ENCODE measurements at regions not wholly inside any gene's neighbourhood (a gene's known extent, or its start where the extent isn't known, plus 50 kb on each side); places are given as distances from the start of the nearest gene placed in this dataset.

DNA sequence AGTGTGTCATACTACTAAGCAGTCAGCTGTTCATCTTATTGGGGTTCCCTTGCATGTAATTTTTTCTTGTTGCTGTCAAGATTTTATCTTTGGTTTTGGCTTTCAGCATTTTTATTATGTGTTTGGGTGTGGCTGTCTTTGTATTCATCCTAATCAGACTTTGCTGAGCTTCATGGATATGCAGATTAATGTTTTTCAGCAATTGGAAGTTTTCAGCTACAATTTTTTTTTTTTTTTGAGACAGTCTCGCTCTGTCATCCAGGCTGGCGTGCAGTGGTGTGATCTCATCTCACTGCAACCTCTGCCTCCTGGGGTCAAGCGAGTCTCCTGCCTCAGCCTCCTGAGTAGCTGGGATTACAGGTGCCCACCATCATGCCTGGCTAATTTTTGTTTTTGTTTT lies 108.8 kb downstream of the BARX1 start:
- TF ChIP-seq, protein P1, sequence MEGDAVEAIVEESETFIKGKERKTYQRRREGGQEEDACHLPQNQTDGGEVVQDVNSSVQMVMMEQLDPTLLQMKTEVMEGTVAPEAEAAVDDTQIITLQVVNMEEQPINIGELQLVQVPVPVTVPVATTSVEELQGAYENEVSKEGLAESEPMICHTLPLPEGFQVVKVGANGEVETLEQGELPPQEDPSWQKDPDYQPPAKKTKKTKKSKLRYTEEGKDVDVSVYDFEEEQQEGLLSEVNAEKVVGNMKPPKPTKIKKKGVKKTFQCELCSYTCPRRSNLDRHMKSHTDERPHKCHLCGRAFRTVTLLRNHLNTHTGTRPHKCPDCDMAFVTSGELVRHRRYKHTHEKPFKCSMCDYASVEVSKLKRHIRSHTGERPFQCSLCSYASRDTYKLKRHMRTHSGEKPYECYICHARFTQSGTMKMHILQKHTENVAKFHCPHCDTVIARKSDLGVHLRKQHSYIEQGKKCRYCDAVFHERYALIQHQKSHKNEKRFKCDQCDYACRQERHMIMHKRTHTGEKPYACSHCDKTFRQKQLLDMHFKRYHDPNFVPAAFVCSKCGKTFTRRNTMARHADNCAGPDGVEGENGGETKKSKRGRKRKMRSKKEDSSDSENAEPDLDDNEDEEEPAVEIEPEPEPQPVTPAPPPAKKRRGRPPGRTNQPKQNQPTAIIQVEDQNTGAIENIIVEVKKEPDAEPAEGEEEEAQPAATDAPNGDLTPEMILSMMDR (IDR thresholded peaks at IDR 0.05) = no peak
- TF ChIP-seq POLR2A (IDR thresholded peaks at IDR 0.05) (no peak), EP300 (IDR thresholded peaks at IDR 0.05) (no peak)

Data from stomach (tissue), 4 donors.